ENCODE measurements at regions not wholly inside any gene's neighbourhood (a gene's known extent, or its start where the extent isn't known, plus 50 kb on each side); places are given as distances from the start of the nearest gene placed in this dataset.

DNA sequence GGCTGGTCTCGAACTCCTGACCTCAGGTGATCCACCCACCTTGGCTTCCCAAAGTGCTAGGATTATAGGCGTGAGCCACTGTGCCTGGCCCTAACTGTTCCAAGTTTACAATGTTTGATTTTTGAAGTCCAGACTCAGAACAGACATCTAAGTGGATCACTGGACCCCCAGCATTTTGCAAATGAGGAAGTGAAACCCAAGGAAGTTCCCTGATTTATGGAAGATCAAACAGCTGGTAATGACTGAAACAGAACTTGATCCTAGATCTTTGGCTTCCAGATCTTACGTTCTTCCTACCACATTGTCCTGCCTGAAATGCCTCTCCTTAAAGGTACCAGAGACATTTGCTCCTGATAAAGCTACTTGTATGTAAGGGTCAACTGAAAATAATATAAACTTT lies 58.3 kb upstream of the NCOA1 start:
- H3K9me3 ChIP-seq, result no peaks in the 10 kb centered on the region
- H3K36me3 ChIP-seq, result no peaks in the 10 kb centered on the region
- H3K27me3 ChIP-seq, result no peaks in the 10 kb centered on the region
- no peak for DNase-seq (ENCODE audit: low spot score in 2 of 2)
- peaks cover 23% of the 10 kb centered on the region for H3K4me1 ChIP-seq
- no peak overlapping the region for H3K27ac ChIP-seq
- 73% methylated on average over 3 of the region's 3 CpGs for WGBS
- TF ChIP-seq, protein P1, sequence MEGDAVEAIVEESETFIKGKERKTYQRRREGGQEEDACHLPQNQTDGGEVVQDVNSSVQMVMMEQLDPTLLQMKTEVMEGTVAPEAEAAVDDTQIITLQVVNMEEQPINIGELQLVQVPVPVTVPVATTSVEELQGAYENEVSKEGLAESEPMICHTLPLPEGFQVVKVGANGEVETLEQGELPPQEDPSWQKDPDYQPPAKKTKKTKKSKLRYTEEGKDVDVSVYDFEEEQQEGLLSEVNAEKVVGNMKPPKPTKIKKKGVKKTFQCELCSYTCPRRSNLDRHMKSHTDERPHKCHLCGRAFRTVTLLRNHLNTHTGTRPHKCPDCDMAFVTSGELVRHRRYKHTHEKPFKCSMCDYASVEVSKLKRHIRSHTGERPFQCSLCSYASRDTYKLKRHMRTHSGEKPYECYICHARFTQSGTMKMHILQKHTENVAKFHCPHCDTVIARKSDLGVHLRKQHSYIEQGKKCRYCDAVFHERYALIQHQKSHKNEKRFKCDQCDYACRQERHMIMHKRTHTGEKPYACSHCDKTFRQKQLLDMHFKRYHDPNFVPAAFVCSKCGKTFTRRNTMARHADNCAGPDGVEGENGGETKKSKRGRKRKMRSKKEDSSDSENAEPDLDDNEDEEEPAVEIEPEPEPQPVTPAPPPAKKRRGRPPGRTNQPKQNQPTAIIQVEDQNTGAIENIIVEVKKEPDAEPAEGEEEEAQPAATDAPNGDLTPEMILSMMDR (IDR thresholded peaks at IDR 0.05), result no peak
- TF ChIP-seq POLR2AphosphoS5 (IDR thresholded peaks at IDR 0.05), result no peak
- TF ChIP-seq POLR2A (IDR thresholded peaks at IDR 0.05), result no peak
- TF ChIP-seq EP300 (IDR thresholded peaks at IDR 0.05), result no peak
- no peak overlapping the region for H3K4me3 ChIP-seq

DNA sequence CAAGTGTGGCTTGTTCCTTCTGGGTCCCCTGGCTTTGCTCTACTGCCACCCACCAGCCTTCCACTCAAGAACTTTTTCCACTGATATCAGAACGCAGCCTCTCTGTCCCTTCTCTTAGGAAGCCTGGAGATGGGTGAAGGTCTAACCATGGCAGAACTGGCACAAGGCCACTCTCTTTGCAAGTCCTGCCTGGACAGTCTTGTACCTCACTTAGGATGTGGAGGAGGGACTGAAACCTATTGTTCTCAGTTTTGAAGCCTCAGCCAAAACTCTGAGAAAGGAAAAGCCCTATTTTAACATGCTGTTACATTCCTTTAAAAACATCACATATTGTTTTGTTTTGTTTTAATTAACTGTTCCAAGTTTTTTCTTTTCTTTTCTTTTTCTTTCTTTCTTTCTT lies 58.9 kb upstream of the NCOA1 start:
- H3K36me3 ChIP-seq, result no peaks in the 10 kb centered on the region
- TF ChIP-seq EP300 (IDR thresholded peaks at IDR 0.05), result no peak
- TF ChIP-seq, protein P1 (IDR thresholded peaks at IDR 0.05), result no peak
- no peak for DNase-seq (ENCODE audit: low spot score in 2 of 2)
- WGBS, result 63% methylated on average over 1 of the region's 1 CpG
- no peak overlapping the region for H3K27ac ChIP-seq
- H3K9me3 ChIP-seq, result no peaks in the 10 kb centered on the region
- H3K4me3 ChIP-seq, result no peak overlapping the region
- no peaks in the 10 kb centered on the region for H3K27me3 ChIP-seq
- H3K4me1 ChIP-seq, result peaks cover 23% of the 10 kb centered on the region

DNA sequence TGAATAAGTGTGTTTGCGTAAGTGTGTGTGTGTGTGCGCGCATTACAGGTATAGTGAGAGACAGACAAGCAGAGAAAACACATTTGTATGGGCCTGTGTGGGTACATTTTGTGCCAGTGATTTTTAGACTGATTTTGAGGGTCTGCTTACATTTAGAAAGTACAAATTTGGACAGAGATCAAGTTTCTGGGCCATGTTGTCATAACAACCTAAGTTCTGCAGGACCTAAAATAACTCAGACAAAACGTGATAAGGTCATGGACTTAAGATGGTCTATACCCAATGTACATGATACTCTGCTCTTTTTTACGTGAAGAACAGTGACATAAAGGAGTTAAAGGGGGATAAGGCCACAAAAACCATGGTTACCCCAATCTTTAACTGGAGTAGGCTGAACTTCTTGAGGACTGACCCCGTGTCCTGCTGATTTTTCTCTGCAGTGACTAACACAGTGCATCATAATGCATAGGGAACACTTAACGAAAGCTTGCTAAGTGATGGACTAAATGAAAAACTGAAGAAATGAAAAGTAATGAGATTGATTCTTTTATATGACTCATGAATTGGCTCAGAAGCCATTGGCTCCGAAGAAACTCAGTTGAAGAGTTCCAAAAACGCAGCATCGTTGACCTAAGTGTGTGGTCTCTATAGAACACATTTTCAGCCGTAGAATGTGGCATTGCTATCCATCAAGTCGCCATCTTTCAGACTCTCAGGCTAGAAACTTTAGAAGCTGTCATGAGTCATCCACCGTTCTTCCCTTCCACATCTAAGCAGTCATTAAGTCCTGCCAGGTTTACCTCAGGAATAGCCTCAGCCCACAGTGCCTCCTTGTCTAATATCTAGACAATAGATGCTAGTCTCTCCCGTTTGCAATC lies 61.6 kb upstream of the NCOA1 start:
- Histone ChIP-seq H3K4me3 (no peak overlapping the region), H3K9me3 (no peaks in the 10 kb centered on the region), H3K27me3 (no peaks in the 10 kb centered on the region), H3K27ac (no peak overlapping the region), H3K4me1 (peaks cover 3% of the 10 kb centered on the region), H3K36me3 (no peaks in the 10 kb centered on the region)
- 70% methylated on average over 14 of the region's 14 CpGs for WGBS
- DNase-seq (ENCODE audit: low spot score in 2 of 2), result no peak
- TF ChIP-seq, protein P1 (IDR thresholded peaks at IDR 0.05), result no peak
- TF ChIP-seq POLR2AphosphoS5 (IDR thresholded peaks at IDR 0.05) (no peak), EP300 (IDR thresholded peaks at IDR 0.05) (no peak), POLR2A (IDR thresholded peaks at IDR 0.05) (no peak)

DNA sequence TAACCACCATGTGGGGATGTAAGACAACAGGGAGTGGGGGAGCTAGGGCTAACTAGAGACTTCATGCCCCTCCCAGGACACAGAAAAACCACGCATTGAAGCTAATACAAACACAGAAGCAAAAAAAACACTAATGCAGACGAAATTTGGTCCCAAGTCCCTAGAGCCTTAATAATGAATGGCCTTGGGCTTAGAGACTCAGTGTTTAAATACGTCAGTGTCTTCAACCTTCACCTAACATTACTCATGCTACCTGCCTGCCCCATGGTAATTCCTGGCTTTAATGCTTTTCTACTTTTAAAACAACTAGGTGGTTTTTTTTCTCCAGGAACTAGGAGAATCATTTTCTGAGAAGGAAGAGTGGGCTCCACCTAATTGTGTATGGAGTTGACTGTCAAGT lies 64.1 kb upstream of the ITSN2 start:
- no peak for TF ChIP-seq POLR2AphosphoS5 (IDR thresholded peaks at IDR 0.05)
- TF ChIP-seq EP300 (IDR thresholded peaks at IDR 0.05), result no peak
- TF ChIP-seq, protein P1 (IDR thresholded peaks at IDR 0.05), result no peak
- TF ChIP-seq POLR2A (IDR thresholded peaks at IDR 0.05), result no peak
- WGBS, result 89% methylated on average over 3 of the region's 3 CpGs
- H3K9me3 ChIP-seq, result no peaks in the 10 kb centered on the region
- DNase-seq (ENCODE audit: low spot score in 2 of 2), result no peak
- no peak overlapping the region for H3K4me3 ChIP-seq
- no peaks in the 10 kb centered on the region for H3K36me3 ChIP-seq
- H3K27ac ChIP-seq, result no peak overlapping the region
- H3K4me1 ChIP-seq, result no peaks in the 10 kb centered on the region
- H3K27me3 ChIP-seq, result no peaks in the 10 kb centered on the region

DNA sequence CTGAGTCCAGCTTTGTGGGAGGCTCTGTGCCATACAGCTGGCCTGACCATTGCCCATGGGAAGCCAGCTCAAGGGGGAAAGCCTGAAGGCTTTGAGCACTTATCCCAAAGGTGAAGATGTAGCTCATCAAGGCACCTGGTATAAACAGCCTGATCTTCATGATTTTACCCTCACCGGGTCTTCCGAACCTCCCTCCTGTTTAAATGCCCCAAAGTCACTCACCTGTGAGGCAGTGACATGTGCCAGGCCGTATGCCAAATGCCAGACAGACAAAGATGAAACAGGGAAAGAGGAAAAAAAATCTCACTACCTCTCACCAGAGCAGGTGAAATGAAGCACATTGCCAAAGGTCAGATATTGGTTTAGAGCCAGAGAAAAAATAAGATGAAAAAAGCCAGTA lies 62.8 kb upstream of the ITSN2 start:
- WGBS, result 73% methylated on average over 3 of the region's 3 CpGs
- no peaks in the 10 kb centered on the region for H3K4me1 ChIP-seq
- TF ChIP-seq POLR2A (IDR thresholded peaks at IDR 0.05) (no peak), POLR2AphosphoS5 (IDR thresholded peaks at IDR 0.05) (no peak), EP300 (IDR thresholded peaks at IDR 0.05) (no peak)
- TF ChIP-seq, protein P1 (IDR thresholded peaks at IDR 0.05), result no peak
- H3K9me3 ChIP-seq, result no peaks in the 10 kb centered on the region
- H3K27me3 ChIP-seq, result no peaks in the 10 kb centered on the region
- no peak overlapping the region for H3K27ac ChIP-seq
- no peak overlapping the region for H3K4me3 ChIP-seq
- DNase-seq (ENCODE audit: low spot score in 2 of 2), result no peak
- H3K36me3 ChIP-seq, result no peaks in the 10 kb centered on the region
